OCI-LY7 (cell line): ENCODE measurements at regions not wholly inside any gene's neighbourhood (a gene's known extent, or its start where the extent isn't known, plus 50 kb on each side); places are given as distances from the start of the nearest gene placed in this dataset.

Experiments used
- BruUV-seq: library from RNA; stranded (reverse); fragments of 400-500 nt; replicated peaks from 2 replicates; lab custom pipeline; 2021; lab: Mats Ljungman, UMichigan
- CTCF ChIA-PET: fragments of 300-600 bp; sonication (Branson Sonifier 250); formaldehyde crosslinking; loops from one replicate; lab custom pipeline; 2022; ENCODE audit warnings: antibody characterized with exemption; ENCODE audit not compliant: unreplicated experiment; lab: Charles Lee
- POLR2A ChIA-PET: fragments of 300-600 bp; sonication (Branson Sonifier 250); formaldehyde crosslinking; loops from one replicate; lab custom pipeline; 2022; ENCODE audit warnings: antibody characterized with exemption; lab: Charles Lee
- DNase-seq: peaks from one replicate; pipeline ENCODE4 v3.0.0-alpha.2; 2015; ENCODE audit warnings: low spot score
- H2AFZ ChIP-seq: fragments of 200-600 bp; sonication (generic), shearing (Covaris generic); 2 replicates; pipeline ENCODE4 v1.6.1; 2014; ENCODE audit warnings: mild to moderate bottlenecking, antibody characterized with exemption, low read length, moderate library complexity
- H3K27ac ChIP-seq: fragments of 200-600 bp; sonication (generic); 2 replicates; pipeline ENCODE4 v1.5.1; 2014; ENCODE audit warnings: mixed run types, low read depth, mild to moderate bottlenecking, moderate library complexity, low read length, inconsistent platforms; ENCODE audit not compliant: poor library complexity, severe bottlenecking
- H3K36me3 ChIP-seq: fragments of 200-600 bp; sonication (generic); 2 replicates; pipeline ENCODE4 v1.6.1; 2014; ENCODE audit warnings: mild to moderate bottlenecking, antibody characterized with exemption, low read length, moderate library complexity, mixed read lengths; ENCODE audit not compliant: insufficient read depth
- H3K4me1 ChIP-seq: fragments of 200-600 bp; sonication (generic); 2 replicates; pipeline ENCODE4 v1.5.1; 2014; ENCODE audit warnings: mild to moderate bottlenecking, low read length; ENCODE audit not compliant: insufficient read depth, poor library complexity, severe bottlenecking
- H3K4me2 ChIP-seq: fragments of 200-600 bp; sonication (generic); 2 replicates; pipeline ENCODE4 v1.6.1; 2014; ENCODE audit warnings: mild to moderate bottlenecking, low read length
- H3K4me3 ChIP-seq: fragments of 200-600 bp; sonication (generic); 2 replicates; pipeline ENCODE4 v1.5.1; 2014; ENCODE audit warnings: mild to moderate bottlenecking, low read depth, low read length; ENCODE audit not compliant: poor library complexity, severe bottlenecking
- H3K79me2 ChIP-seq: fragments of 200-600 bp; sonication (generic); 2 replicates; pipeline ENCODE4 v1.6.1; 2016; ENCODE audit warnings: low read depth, mild to moderate bottlenecking, low read length, moderate library complexity, mixed read lengths; ENCODE audit not compliant: insufficient read depth
- H3K9me2 ChIP-seq: fragments of 200-600 bp; sonication (generic); 2 replicates; pipeline ENCODE4 v1.6.1; 2016; ENCODE audit warnings: mild to moderate bottlenecking, low read length, mixed read lengths; ENCODE audit not compliant: insufficient read depth
- H3K9me3 ChIP-seq: fragments of 200-600 bp; sonication (generic); 2 replicates; pipeline ENCODE4 v1.6.1; 2014; ENCODE audit warnings: mild to moderate bottlenecking, mixed run types, low read length, mixed read lengths
- H4K20me1 ChIP-seq: fragments of 200-600 bp; sonication (generic); 2 replicates; pipeline ENCODE4 v1.6.1; 2014; ENCODE audit warnings: mild to moderate bottlenecking, antibody characterized with exemption, low read length, moderate library complexity, mixed read lengths; ENCODE audit not compliant: insufficient read depth
- EZH2phosphoT487 ChIP-seq: fragments of 200-600 bp; sonication (generic); IDR thresholded peaks from 2 replicates; pipeline ENCODE4 v1.6.1; 2018; ENCODE audit warnings: low read depth, borderline replicate concordance, mild to moderate bottlenecking, mixed run types, antibody characterized with exemption, low read length, moderate library complexity, mixed read lengths
- intact Hi-C: fragments of 100-400 bp; cut with micrococcal nuclease; formaldehyde crosslinking; loops from one replicate; pipeline ENCODE4 v1.10.0; 2022; ENCODE audit not compliant: unreplicated experiment
- TF ChIP-seq, protein P1 (sequence below): fragments of 200-600 bp; sonication (generic); conservative IDR thresholded peaks from 2 replicates; pipeline ENCODE4 v1.5.1; 2014; ENCODE audit warnings: mild to moderate bottlenecking, antibody characterized with exemption, low read length, moderate library complexity, mixed read lengths

DNA sequence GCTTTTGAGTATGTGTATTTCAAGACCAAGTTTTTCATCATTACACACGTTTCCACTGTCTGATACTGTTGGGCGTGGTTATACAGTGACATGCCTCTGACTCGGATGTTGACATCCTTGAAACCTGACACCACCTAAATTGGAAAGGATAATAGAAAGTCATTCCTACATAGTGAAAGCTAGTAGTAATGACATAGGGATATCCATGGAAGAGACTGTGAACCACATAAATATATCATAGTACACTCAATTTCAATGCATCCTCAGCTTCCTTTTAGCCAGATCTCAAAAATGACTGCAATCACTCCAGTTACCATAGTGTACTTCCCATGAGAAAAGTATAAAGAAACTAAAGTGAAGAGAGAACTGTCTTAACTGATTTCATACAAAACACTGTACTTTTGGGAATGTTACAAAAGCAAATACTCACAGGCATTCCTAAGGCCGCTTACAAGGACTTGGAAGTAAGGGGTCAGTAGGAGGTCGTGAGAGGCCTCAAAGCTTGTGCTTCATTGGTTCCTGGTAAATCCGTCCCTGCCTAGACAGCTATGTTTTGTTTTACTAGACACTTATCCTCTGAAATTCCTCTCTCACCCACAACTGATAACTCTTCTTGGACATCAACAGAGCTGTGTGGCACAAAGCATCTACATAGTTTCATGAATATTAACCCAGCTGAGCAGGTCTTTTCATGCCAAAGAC, 71.8 kb upstream of the VWDE start:
- no peak overlapping the region for H3K4me3 ChIP-seq
- no peaks in the 10 kb centered on the region for H3K9me2 ChIP-seq
- TF ChIP-seq EZH2phosphoT487, result no peak
- TF ChIP-seq, protein P1, sequence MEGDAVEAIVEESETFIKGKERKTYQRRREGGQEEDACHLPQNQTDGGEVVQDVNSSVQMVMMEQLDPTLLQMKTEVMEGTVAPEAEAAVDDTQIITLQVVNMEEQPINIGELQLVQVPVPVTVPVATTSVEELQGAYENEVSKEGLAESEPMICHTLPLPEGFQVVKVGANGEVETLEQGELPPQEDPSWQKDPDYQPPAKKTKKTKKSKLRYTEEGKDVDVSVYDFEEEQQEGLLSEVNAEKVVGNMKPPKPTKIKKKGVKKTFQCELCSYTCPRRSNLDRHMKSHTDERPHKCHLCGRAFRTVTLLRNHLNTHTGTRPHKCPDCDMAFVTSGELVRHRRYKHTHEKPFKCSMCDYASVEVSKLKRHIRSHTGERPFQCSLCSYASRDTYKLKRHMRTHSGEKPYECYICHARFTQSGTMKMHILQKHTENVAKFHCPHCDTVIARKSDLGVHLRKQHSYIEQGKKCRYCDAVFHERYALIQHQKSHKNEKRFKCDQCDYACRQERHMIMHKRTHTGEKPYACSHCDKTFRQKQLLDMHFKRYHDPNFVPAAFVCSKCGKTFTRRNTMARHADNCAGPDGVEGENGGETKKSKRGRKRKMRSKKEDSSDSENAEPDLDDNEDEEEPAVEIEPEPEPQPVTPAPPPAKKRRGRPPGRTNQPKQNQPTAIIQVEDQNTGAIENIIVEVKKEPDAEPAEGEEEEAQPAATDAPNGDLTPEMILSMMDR, result no peak
- H3K9me3 ChIP-seq, result no peaks in the 10 kb centered on the region
- H3K36me3 ChIP-seq, result no peaks in the 10 kb centered on the region
- H2AFZ ChIP-seq, result no peak overlapping the region
- H3K79me2 ChIP-seq, result no peaks in the 10 kb centered on the region
- BruUV-seq, result no TSS peak
- intact Hi-C loops, result no loop called here
- H4K20me1 ChIP-seq, result no peaks in the 10 kb centered on the region
- CTCF ChIA-PET, result no interaction called here
- DNase-seq, result no peak
- no peaks in the 10 kb centered on the region for H3K4me1 ChIP-seq
- no peak overlapping the region for H3K27ac ChIP-seq
- H3K4me2 ChIP-seq, result no peak overlapping the region
- POLR2A ChIA-PET, result interaction anchor here (0.6 to 2.0 kb wide), 4 partner anchors 8 to 1308 kb away, joined by 3 to 6 read pairs (median 4); no protein-coding TSS in a partner anchor

DNA sequence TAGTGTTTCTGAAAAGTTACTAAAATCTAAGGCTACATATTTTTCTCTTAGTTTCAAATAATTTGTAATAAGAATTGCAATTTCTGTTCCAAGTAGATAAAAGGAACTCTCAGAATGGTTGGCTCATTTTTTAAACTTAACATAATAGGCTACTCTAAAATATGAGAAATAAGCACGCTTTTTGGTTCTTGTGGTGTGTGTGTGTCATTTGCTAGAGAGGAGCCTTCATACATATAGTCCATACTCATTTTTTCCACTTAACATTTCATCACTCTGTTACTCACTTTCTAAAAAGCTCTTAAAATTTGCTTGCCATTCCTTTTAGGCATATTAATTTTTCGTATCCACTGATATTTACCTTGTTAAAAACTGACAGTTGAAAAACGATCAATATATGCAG, 74.0 kb upstream of the VWDE start:
- intact Hi-C loops, result no loop called here
- no peak overlapping the region for H3K4me2 ChIP-seq
- no peak for DNase-seq
- no peak overlapping the region for H2AFZ ChIP-seq
- no peaks in the 10 kb centered on the region for H3K9me2 ChIP-seq
- ChIA-PET CTCF (no interaction called here), POLR2A (interaction anchor here (0.7 to 1.1 kb wide), 2 partner anchors 8 to 19 kb away, joined by 4 read pairs; no protein-coding TSS in a partner anchor)
- H3K27ac ChIP-seq, result no peak overlapping the region
- no peaks in the 10 kb centered on the region for H3K36me3 ChIP-seq
- H3K4me3 ChIP-seq, result no peak overlapping the region
- H3K9me3 ChIP-seq, result no peaks in the 10 kb centered on the region
- no peaks in the 10 kb centered on the region for H3K79me2 ChIP-seq
- H3K4me1 ChIP-seq, result no peaks in the 10 kb centered on the region
- no TSS peak for BruUV-seq
- TF ChIP-seq EZH2phosphoT487, result no peak
- TF ChIP-seq, protein P1, result no peak
- H4K20me1 ChIP-seq, result no peaks in the 10 kb centered on the region

GRCh38 chr7:12481722-12482121, 78.1 kb upstream of the VWDE start:
- no peak overlapping the region for H3K4me3 ChIP-seq
- TF ChIP-seq, protein P1, result no peak
- no peak for TF ChIP-seq EZH2phosphoT487
- H3K27ac ChIP-seq, result no peak overlapping the region
- intact Hi-C loops, result no loop called here
- CTCF ChIA-PET, result no interaction called here
- H3K36me3 ChIP-seq, result no peaks in the 10 kb centered on the region
- no peaks in the 10 kb centered on the region for H3K4me1 ChIP-seq
- no peaks in the 10 kb centered on the region for H3K9me3 ChIP-seq
- no peak for DNase-seq
- POLR2A ChIA-PET, result no interaction called here
- H2AFZ ChIP-seq, result peak overlapping the region; percentile 13; the same call in 1 of the 2 replicates
- no peak overlapping the region for H3K4me2 ChIP-seq
- no TSS peak for BruUV-seq
- H3K9me2 ChIP-seq, result no peaks in the 10 kb centered on the region
- no peaks in the 10 kb centered on the region for H3K79me2 ChIP-seq
- no peaks in the 10 kb centered on the region for H4K20me1 ChIP-seq
